CD4-positive, CD25-positive, alpha-beta regulatory T cell (primary cell): ENCODE measurements at regions not wholly inside any gene's neighbourhood (a gene's known extent, or its start where the extent isn't known, plus 50 kb on each side); places are given as distances from the start of the nearest gene placed in this dataset.
"Not testable (repeated sequence)": the region's sequence is repeated elsewhere in the genome, so short reads cannot be mapped to it uniquely, and the experiment has no call there.

Experiments used
- ATAC-seq, 2 donors: fragments of 150-1000 bp; cut with Tn5 transposase; one replicate each; pipeline ENCODE4 v1.10.0; 2021; ENCODE audit warnings: low read depth in 2 of 2, moderate number of reproducible peaks in 2 of 2, moderate library complexity in 1 of 2
- DNase-seq, 3 donors: peaks; one replicate each; pipeline versions ENCODE4 v3.0.0 to v3.0.0-alpha.2; 2012 to 2022; ENCODE audit warnings: mixed read lengths in 1 of 3
- H3K27ac ChIP-seq: one replicate; pipeline ENCODE4 v1.7.0; 2013; ENCODE audit warnings: mild to moderate bottlenecking, low read length; ENCODE audit not compliant: insufficient read depth, poor library complexity, severe bottlenecking
- H3K27me3 ChIP-seq: one replicate; pipeline ENCODE4 v1.7.0; 2013; ENCODE audit warnings: low read length; ENCODE audit not compliant: control insufficient read depth, insufficient read depth
- H3K36me3 ChIP-seq: one replicate; pipeline ENCODE4 v1.7.0; 2013; ENCODE audit warnings: mild to moderate bottlenecking, low read length, moderate library complexity; ENCODE audit not compliant: control insufficient read depth, insufficient read depth
- H3K4me1 ChIP-seq: 2 replicates; pipeline ENCODE4 v1.7.0; 2013; ENCODE audit warnings: mild to moderate bottlenecking, low read length; ENCODE audit not compliant: insufficient read depth, control insufficient read depth, poor library complexity, severe bottlenecking
- H3K4me3 ChIP-seq: one replicate; pipeline ENCODE4 v1.7.0; 2013; ENCODE audit warnings: low read depth, mild to moderate bottlenecking, low read length, moderate library complexity
- H3K9me3 ChIP-seq, 2 experiments: 1 replicate in 1 of 2; 2 replicates in 1 of 2; pipeline ENCODE4 v1.7.0; 2013; ENCODE audit warnings: low read length in 2 of 2, mild to moderate bottlenecking in 1 of 2, moderate library complexity in 1 of 2; ENCODE audit not compliant: control insufficient read depth in 2 of 2
- H3K27ac Mint-ChIP-seq, 3 donors: one replicate each; pipeline ENCODE4 v1.8.0; 2020 to 2022; ENCODE audit warnings: mild to moderate bottlenecking in 3 of 3, mixed read lengths in 3 of 3, moderate library complexity in 2 of 3
- H3K27me3 Mint-ChIP-seq: one replicate; pipeline ENCODE4 v1.8.0; 2022; ENCODE audit warnings: mild to moderate bottlenecking, mixed read lengths
- H3K36me3 Mint-ChIP-seq: one replicate; pipeline ENCODE4 v1.8.0; 2020; ENCODE audit warnings: mixed read lengths
- H3K4me1 Mint-ChIP-seq, 4 donors: one replicate each; pipeline ENCODE4 v1.8.0; 2020 to 2022; ENCODE audit warnings: mixed read lengths in 4 of 4, mild to moderate bottlenecking in 1 of 4
- H3K4me3 Mint-ChIP-seq, 4 donors: one replicate each; pipeline ENCODE4 v1.8.0; 2020 to 2022; ENCODE audit warnings: mild to moderate bottlenecking in 4 of 4, mixed read lengths in 4 of 4, moderate library complexity in 3 of 4
- H3K9me3 Mint-ChIP-seq, 7 donors: one replicate each; pipeline ENCODE4 v1.8.0; 2020 to 2022; ENCODE audit warnings: mixed read lengths in 7 of 7, mild to moderate bottlenecking in 3 of 7, moderate library complexity in 2 of 7

GRCh38 chr1:219710529-219711194, 97.8 kb upstream of the ZC3H11B start:
- DNase-seq (no peak), ATAC-seq (no peak)
- Mint-ChIP-seq H3K4me3 (no peak overlapping the region), H3K27ac (no peak overlapping the region), H3K4me1 (peaks cover 0 to 2% (median 0%) of the 10 kb centered on the region in 4 donors), H3K27me3 (no peaks in the 10 kb centered on the region), H3K9me3 (peaks cover 0 to 11% (median 4%) of the 10 kb centered on the region in 7 donors), H3K36me3 (no peaks in the 10 kb centered on the region)
- Histone ChIP-seq H3K27me3 (no peaks in the 10 kb centered on the region), H3K9me3 (no peaks in the 10 kb centered on the region), H3K4me3 (no peak overlapping the region), H3K36me3 (no peaks in the 10 kb centered on the region), H3K27ac (no peak overlapping the region), H3K4me1 (no peaks in the 10 kb centered on the region)

GRCh38 chr1:219708919-219709543, 96.1 kb upstream of the ZC3H11B start:
- no peaks in the 10 kb centered on the region for H3K4me1 ChIP-seq
- Mint-ChIP-seq H3K4me3 (no peak overlapping the region), H3K9me3 (peaks cover 0 to 10% (median 7%) of the 10 kb centered on the region in 7 donors), H3K27ac (no peak overlapping the region), H3K36me3 (no peaks in the 10 kb centered on the region), H3K27me3 (no peaks in the 10 kb centered on the region), H3K4me1 (peaks cover 0 to 2% (median 0%) of the 10 kb centered on the region in 4 donors)
- H3K4me3 ChIP-seq, result no peak overlapping the region
- ATAC-seq, result no peak
- no peak overlapping the region for H3K27ac ChIP-seq
- DNase-seq, result no peak
- H3K9me3 ChIP-seq, result no peaks in the 10 kb centered on the region
- H3K27me3 ChIP-seq, result no peaks in the 10 kb centered on the region
- H3K36me3 ChIP-seq, result no peaks in the 10 kb centered on the region

GRCh38 chr1:219707885-219708284, 95.0 kb upstream of the ZC3H11B start:
- not testable (repeated sequence) for H3K27ac Mint-ChIP-seq, H3K36me3 ChIP-seq, H3K4me1 Mint-ChIP-seq, H3K9me3 ChIP-seq, H3K27me3 Mint-ChIP-seq, ATAC-seq, H3K4me3 ChIP-seq, H3K36me3 Mint-ChIP-seq, H3K4me1 ChIP-seq, H3K4me3 Mint-ChIP-seq, H3K27me3 ChIP-seq, H3K27ac ChIP-seq, DNase-seq
- H3K9me3 Mint-ChIP-seq, result peaks cover 0 to 10% (median 7%) of the 10 kb centered on the region in 7 donors

GRCh38 chr1:219704331-219704730, 91.4 kb upstream of the ZC3H11B start:
- not testable (repeated sequence) for H3K9me3 ChIP-seq, H3K9me3 Mint-ChIP-seq, H3K27ac ChIP-seq, H3K4me1 ChIP-seq, H3K27me3 Mint-ChIP-seq, ATAC-seq, H3K4me3 ChIP-seq, H3K4me1 Mint-ChIP-seq, H3K27ac Mint-ChIP-seq, H3K27me3 ChIP-seq, DNase-seq, H3K36me3 ChIP-seq, H3K36me3 Mint-ChIP-seq, H3K4me3 Mint-ChIP-seq

- DNase-seq (no peak), ATAC-seq (no peak)
- no peaks in the 10 kb centered on the region for H3K4me1 ChIP-seq
- no peaks in the 10 kb centered on the region for H3K27me3 ChIP-seq
- Mint-ChIP-seq H3K9me3 (peaks cover 0 to 7% (median 3%) of the 10 kb centered on the region in 7 donors), H3K4me1 (no peaks in the 10 kb centered on the region), H3K27ac (no peak overlapping the region), H3K4me3 (no peak overlapping the region), H3K36me3 (no peaks in the 10 kb centered on the region), H3K27me3 (no peaks in the 10 kb centered on the region)
- no peak overlapping the region for H3K4me3 ChIP-seq
- H3K9me3 ChIP-seq, result no peaks in the 10 kb centered on the region
- H3K36me3 ChIP-seq, result no peaks in the 10 kb centered on the region
- no peak overlapping the region for H3K27ac ChIP-seq
These were observed 90.4 kb upstream of the ZC3H11B start for GRCh38 chr1:219703368-219703639.

- no peaks in the 10 kb centered on the region for H3K9me3 ChIP-seq
- no peak overlapping the region for H3K27ac ChIP-seq
- H3K4me3 Mint-ChIP-seq, result no peak overlapping the region
- no peak overlapping the region for H3K4me3 ChIP-seq
- H3K27me3 Mint-ChIP-seq, result no peaks in the 10 kb centered on the region
- H3K36me3 ChIP-seq, result no peaks in the 10 kb centered on the region
- H3K36me3 Mint-ChIP-seq, result no peaks in the 10 kb centered on the region
- no peaks in the 10 kb centered on the region for H3K27me3 ChIP-seq
- no peak overlapping the region for H3K27ac Mint-ChIP-seq
- H3K4me1 ChIP-seq, result no peaks in the 10 kb centered on the region
- no peaks in the 10 kb centered on the region for H3K4me1 Mint-ChIP-seq
- peaks cover 0 to 5% (median 3%) of the 10 kb centered on the region in 7 donors for H3K9me3 Mint-ChIP-seq
- DNase-seq, result no peak
- ATAC-seq, result no peak
These were observed 88.6 kb upstream of the ZC3H11B start for GRCh38 chr1:219701476-219701875.

- Mint-ChIP-seq H3K4me1 (no peaks in the 10 kb centered on the region), H3K27me3 (no peaks in the 10 kb centered on the region), H3K36me3 (no peaks in the 10 kb centered on the region), H3K27ac (no peak overlapping the region), H3K4me3 (no peak overlapping the region), H3K9me3 (peaks cover 0 to 4% (median 0%) of the 10 kb centered on the region in 7 donors)
- no peaks in the 10 kb centered on the region for H3K4me1 ChIP-seq
- H3K9me3 ChIP-seq, result no peaks in the 10 kb centered on the region
- no peak overlapping the region for H3K27ac ChIP-seq
- ATAC-seq (no peak), DNase-seq (no peak)
- no peaks in the 10 kb centered on the region for H3K36me3 ChIP-seq
- H3K4me3 ChIP-seq, result no peak overlapping the region
- H3K27me3 ChIP-seq, result no peaks in the 10 kb centered on the region
These were observed 87.0 kb upstream of the ZC3H11B start for GRCh38 chr1:219699870-219700269.

- Mint-ChIP-seq H3K4me1 (no peaks in the 10 kb centered on the region), H3K27ac (no peak overlapping the region), H3K27me3 (no peaks in the 10 kb centered on the region), H3K4me3 (no peak overlapping the region), H3K36me3 (no peaks in the 10 kb centered on the region), H3K9me3 (peaks cover 0 to 4% (median 1%) of the 10 kb centered on the region in 7 donors)
- no peaks in the 10 kb centered on the region for H3K9me3 ChIP-seq
- H3K27me3 ChIP-seq, result no peaks in the 10 kb centered on the region
- no peaks in the 10 kb centered on the region for H3K4me1 ChIP-seq
- H3K36me3 ChIP-seq, result no peaks in the 10 kb centered on the region
- ATAC-seq, result no peak
- DNase-seq, result no peak
- no peak overlapping the region for H3K27ac ChIP-seq
- H3K4me3 ChIP-seq, result no peak overlapping the region
These were observed 84.8 kb upstream of the ZC3H11B start for GRCh38 chr1:219697682-219698081.
